Skeletal muscle tissue (tissue), 3 donors: ENCODE measurements at regions not wholly inside any gene's neighbourhood (a gene's known extent, or its start where the extent isn't known, plus 50 kb on each side); places are given as distances from the start of the nearest gene placed in this dataset.

Experiments used
- H3K27ac ChIP-seq: one replicate; pipeline ENCODE4 v1.7.0; 2013; ENCODE audit warnings: mild to moderate bottlenecking, low read depth, low read length, inconsistent platforms
- H3K27me3 ChIP-seq, 3 donors: one replicate each; pipeline ENCODE4 v1.7.0; 2013; ENCODE audit warnings: low read length in 3 of 3; ENCODE audit not compliant: control insufficient read depth in 3 of 3, insufficient read depth in 3 of 3
- H3K36me3 ChIP-seq, 3 donors: one replicate each; pipeline ENCODE4 v1.7.0; 2013; ENCODE audit warnings: low read length in 3 of 3; ENCODE audit not compliant: control insufficient read depth in 3 of 3, insufficient read depth in 3 of 3
- H3K4me1 ChIP-seq, 3 donors: one replicate each; pipeline ENCODE4 v1.7.0; 2013; ENCODE audit warnings: low read length in 3 of 3, mild to moderate bottlenecking in 3 of 3; ENCODE audit not compliant: control insufficient read depth in 3 of 3, insufficient read depth in 3 of 3
- H3K4me3 ChIP-seq, 3 donors: one replicate each; pipeline ENCODE4 v1.7.0; 2013; ENCODE audit warnings: low read length in 3 of 3
- H3K9ac ChIP-seq, 3 donors: one replicate each; pipeline ENCODE4 v1.7.0; 2013; ENCODE audit warnings: low read length in 3 of 3, mild to moderate bottlenecking in 3 of 3, moderate library complexity in 2 of 3, low read depth in 1 of 3
- H3K9me3 ChIP-seq, 3 donors: one replicate each; pipeline ENCODE4 v1.7.0; 2013; ENCODE audit warnings: low read length in 3 of 3; ENCODE audit not compliant: control insufficient read depth in 3 of 3
- donor health status: Osteomylitis.

GRCh38 chr15:29959384-29960137, 123.2 kb upstream of the GOLGA8J start:
- H3K9me3 ChIP-seq, result no peaks in the 10 kb centered on the region
- H3K4me3 ChIP-seq, result no peak overlapping the region
- peaks cover 0 to 15% (median 0%) of the 10 kb centered on the region in 3 donors for H3K27me3 ChIP-seq
- no peak overlapping the region for H3K27ac ChIP-seq
- no peak overlapping the region for H3K9ac ChIP-seq
- no peaks in the 10 kb centered on the region for H3K36me3 ChIP-seq
- H3K4me1 ChIP-seq, result no peaks in the 10 kb centered on the region

GRCh38 chr15:29952225-29952624, 130.0 kb upstream of the TJP1 start:
- H3K4me3 ChIP-seq, result no peak overlapping the region
- no peaks in the 10 kb centered on the region for H3K9me3 ChIP-seq
- H3K27me3 ChIP-seq, result peaks cover 0 to 4% (median 0%) of the 10 kb centered on the region in 3 donors
- H3K36me3 ChIP-seq, result no peaks in the 10 kb centered on the region
- H3K27ac ChIP-seq, result no peak overlapping the region
- H3K9ac ChIP-seq, result no peak overlapping the region
- no peaks in the 10 kb centered on the region for H3K4me1 ChIP-seq

- Histone ChIP-seq H3K27me3 (no peaks in the 10 kb centered on the region), H3K9ac (no peak overlapping the region), H3K4me1 (no peaks in the 10 kb centered on the region), H3K27ac (no peak overlapping the region), H3K36me3 (no peaks in the 10 kb centered on the region), H3K9me3 (no peaks in the 10 kb centered on the region), H3K4me3 (no peak overlapping the region)
These were observed 123.8 kb upstream of the TJP1 start for GRCh38 chr15:29945943-29946596.

GRCh38 chr15:29944925-29945324, 122.7 kb upstream of the TJP1 start:
- Histone ChIP-seq H3K27me3 (no peaks in the 10 kb centered on the region), H3K4me3 (no peak overlapping the region), H3K27ac (no peak overlapping the region), H3K9ac (no peak overlapping the region), H3K36me3 (no peaks in the 10 kb centered on the region), H3K9me3 (no peaks in the 10 kb centered on the region), H3K4me1 (no peaks in the 10 kb centered on the region)

- Histone ChIP-seq H3K9ac (no peak overlapping the region), H3K27ac (no peak overlapping the region), H3K27me3 (no peaks in the 10 kb centered on the region), H3K9me3 (no peaks in the 10 kb centered on the region), H3K4me3 (no peak overlapping the region), H3K36me3 (no peaks in the 10 kb centered on the region), H3K4me1 (no peaks in the 10 kb centered on the region)
These were observed 120.3 kb upstream of the TJP1 start for GRCh38 chr15:29942548-29942947.

- no peaks in the 10 kb centered on the region for H3K4me1 ChIP-seq
- no peak overlapping the region for H3K27ac ChIP-seq
- no peak overlapping the region for H3K4me3 ChIP-seq
- no peaks in the 10 kb centered on the region for H3K9me3 ChIP-seq
- H3K36me3 ChIP-seq, result no peaks in the 10 kb centered on the region
- no peaks in the 10 kb centered on the region for H3K27me3 ChIP-seq
- H3K9ac ChIP-seq, result no peak overlapping the region
These were observed 119.9 kb upstream of the TJP1 start for GRCh38 chr15:29942143-29942542.

GRCh38 chr15:29939404-29939803, 117.1 kb upstream of the TJP1 start:
- H3K4me3 ChIP-seq, result no peak overlapping the region
- no peaks in the 10 kb centered on the region for H3K27me3 ChIP-seq
- no peak overlapping the region for H3K9ac ChIP-seq

GRCh38 chr15:29938361-29939335, 116.4 kb upstream of the TJP1 start:
- Histone ChIP-seq H3K36me3 (no peaks in the 10 kb centered on the region), H3K27me3 (peaks cover 0 to under 1% (median 0%) of the 10 kb centered on the region in 3 donors), H3K4me3 (no peak overlapping the region), H3K4me1 (no peaks in the 10 kb centered on the region), H3K27ac (no peak overlapping the region), H3K9ac (no peak overlapping the region), H3K9me3 (no peaks in the 10 kb centered on the region)

More at GRCh38 chr15:29939404-29939803, 117.1 kb upstream of the TJP1 start:
- H3K36me3 ChIP-seq, result no peaks in the 10 kb centered on the region
- no peaks in the 10 kb centered on the region for H3K4me1 ChIP-seq
- H3K9me3 ChIP-seq, result no peaks in the 10 kb centered on the region
- H3K27ac ChIP-seq, result no peak overlapping the region

- Histone ChIP-seq H3K4me3 (no peak overlapping the region), H3K9me3 (no peaks in the 10 kb centered on the region), H3K4me1 (no peaks in the 10 kb centered on the region), H3K27me3 (peaks cover 0 to 4% (median 0%) of the 10 kb centered on the region in 3 donors), H3K36me3 (no peaks in the 10 kb centered on the region), H3K9ac (no peak overlapping the region), H3K27ac (no peak overlapping the region)
These were observed 115.7 kb upstream of the TJP1 start for GRCh38 chr15:29937956-29938355.
